ENCODE measurements at regions not wholly inside any gene's neighbourhood (a gene's known extent, or its start where the extent isn't known, plus 50 kb on each side); places are given as distances from the start of the nearest gene placed in this dataset.

DNA sequence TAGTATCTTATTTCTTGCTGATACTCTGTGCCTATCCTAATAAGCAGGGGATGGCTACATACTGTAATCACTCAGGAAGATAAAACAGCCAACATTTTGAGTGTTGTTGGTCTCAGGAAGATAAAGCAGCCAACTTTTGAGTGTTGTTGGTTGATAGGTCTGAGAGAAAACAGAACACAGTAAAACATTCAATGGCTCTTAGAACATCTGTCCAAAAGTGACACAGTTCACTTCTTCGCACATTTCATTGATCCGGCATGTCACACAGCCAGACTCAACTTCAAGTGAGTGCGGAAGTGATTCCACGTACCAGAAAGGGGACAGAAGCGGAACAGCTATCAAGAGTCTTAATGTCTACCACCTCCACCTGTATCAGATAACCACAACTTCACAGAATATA is 87.3 kb upstream of the DMD start:
- H3K27ac ChIP-seq (ENCODE audit: low read depth, low read length), result no peak overlapping the region
- H3K9ac ChIP-seq (ENCODE audit: extremely low read depth, low read length, poor library complexity, severe bottlenecking), result no peak overlapping the region
- 93% methylated on average over 5 of the region's 5 CpGs; no CpG with 5 or more reads in 1 of the 2 experiments for WGBS, 2 experiments (ENCODE audit: insufficient coverage in 1 of 2, insufficient read length in 1 of 2)
- no peaks in the 10 kb centered on the region for H3K36me3 ChIP-seq (ENCODE audit: control insufficient read depth, insufficient read depth, low read length)
- no peaks in the 10 kb centered on the region for H3K27me3 ChIP-seq (ENCODE audit: control insufficient read depth, insufficient read depth, low read length, poor library complexity, severe bottlenecking)
- no peak for DNase-seq
- H3K4me3 ChIP-seq (ENCODE audit: low read length), result no peak overlapping the region
- H3K9me3 Mint-ChIP-seq, result peaks cover 4% of the 10 kb centered on the region
- no peaks in the 10 kb centered on the region for H3K27me3 Mint-ChIP-seq (ENCODE audit: insufficient read depth)
- H3K9me3 ChIP-seq (ENCODE audit: control insufficient read depth, low read length), result no peaks in the 10 kb centered on the region
- H3K4me1 ChIP-seq (ENCODE audit: control insufficient read depth, insufficient read depth, low read length), result no peaks in the 10 kb centered on the region
- H3K4me3 Mint-ChIP-seq, result no peak overlapping the region
- no peak for TF ChIP-seq CTCF (conservative IDR thresholded peaks at IDR 0.05)
- H3K27ac Mint-ChIP-seq, result no peak overlapping the region
- H3K4me1 Mint-ChIP-seq, result no peaks in the 10 kb centered on the region
- H3K36me3 Mint-ChIP-seq (ENCODE audit: low read depth), result no peaks in the 10 kb centered on the region

DNA sequence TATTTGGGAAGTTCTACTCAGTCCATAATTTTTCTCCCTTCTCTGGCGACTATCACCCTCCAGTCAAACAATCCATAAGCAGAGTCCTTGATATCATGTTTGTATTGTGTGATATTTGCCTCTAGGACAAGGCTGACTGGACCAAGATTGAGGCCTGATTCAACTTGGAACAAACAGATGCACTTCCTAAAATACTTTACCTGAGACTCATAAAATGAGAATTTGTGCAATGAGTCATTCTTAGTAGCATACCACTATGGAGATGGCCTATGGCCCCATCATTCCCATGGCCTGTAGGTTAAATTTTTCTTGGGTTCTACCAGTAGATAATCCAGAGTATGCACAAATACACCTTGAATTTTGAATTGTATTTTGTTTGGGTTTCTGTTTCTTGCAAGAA is 74.2 kb upstream of the DMD start:
- Mint-ChIP-seq H3K27ac (no peak overlapping the region), H3K36me3 (ENCODE audit: low read depth) (no peaks in the 10 kb centered on the region), H3K4me1 (no peaks in the 10 kb centered on the region), H3K27me3 (ENCODE audit: insufficient read depth) (no peaks in the 10 kb centered on the region), H3K4me3 (no peak overlapping the region), H3K9me3 (no peaks in the 10 kb centered on the region)
- no peaks in the 10 kb centered on the region for H3K9me3 ChIP-seq (ENCODE audit: control insufficient read depth, low read length)
- H3K4me1 ChIP-seq (ENCODE audit: control insufficient read depth, insufficient read depth, low read length), result no peaks in the 10 kb centered on the region
- no peak overlapping the region for H3K9ac ChIP-seq (ENCODE audit: extremely low read depth, low read length, poor library complexity, severe bottlenecking)
- no peak overlapping the region for H3K4me3 ChIP-seq (ENCODE audit: low read length)
- no peak overlapping the region for H3K27ac ChIP-seq (ENCODE audit: low read depth, low read length)
- H3K36me3 ChIP-seq (ENCODE audit: control insufficient read depth, insufficient read depth, low read length), result no peaks in the 10 kb centered on the region
- no peaks in the 10 kb centered on the region for H3K27me3 ChIP-seq (ENCODE audit: control insufficient read depth, insufficient read depth, low read length, poor library complexity, severe bottlenecking)
- WGBS, 2 experiments (ENCODE audit: insufficient coverage in 1 of 2, insufficient read length in 1 of 2), result no CpG with 5 or more reads among the region's 1 CpG
- TF ChIP-seq CTCF (conservative IDR thresholded peaks at IDR 0.05), result no peak
- DNase-seq, result no peak

GRCh38 chrX:33277046-33277445 is 65.7 kb upstream of the DMD start:
- no peaks in the 10 kb centered on the region for H3K4me1 Mint-ChIP-seq
- H3K27me3 Mint-ChIP-seq (ENCODE audit: insufficient read depth), result no peaks in the 10 kb centered on the region
- Histone ChIP-seq H3K27ac (ENCODE audit: low read depth, low read length) (no peak overlapping the region), H3K9me3 (ENCODE audit: control insufficient read depth, low read length) (no peaks in the 10 kb centered on the region), H3K9ac (ENCODE audit: extremely low read depth, low read length, poor library complexity, severe bottlenecking) (no peak overlapping the region), H3K27me3 (ENCODE audit: control insufficient read depth, insufficient read depth, low read length, poor library complexity, severe bottlenecking) (no peaks in the 10 kb centered on the region), H3K4me1 (ENCODE audit: control insufficient read depth, insufficient read depth, low read length) (no peaks in the 10 kb centered on the region), H3K36me3 (ENCODE audit: control insufficient read depth, insufficient read depth, low read length) (no peaks in the 10 kb centered on the region), H3K4me3 (ENCODE audit: low read length) (no peak overlapping the region)
- WGBS, 2 experiments (ENCODE audit: insufficient coverage in 1 of 2, insufficient read length in 1 of 2), result 82 to 100% methylated on average over 1 to 3 of the region's 3 CpGs
- no peak overlapping the region for H3K27ac Mint-ChIP-seq
- H3K4me3 Mint-ChIP-seq, result no peak overlapping the region
- H3K9me3 Mint-ChIP-seq, result no peaks in the 10 kb centered on the region
- no peak for TF ChIP-seq CTCF (conservative IDR thresholded peaks at IDR 0.05)
- no peak for DNase-seq
- no peaks in the 10 kb centered on the region for H3K36me3 Mint-ChIP-seq (ENCODE audit: low read depth)
